ENCODE measurements at regions not wholly inside any gene's neighbourhood (a gene's known extent, or its start where the extent isn't known, plus 50 kb on each side); places are given as distances from the start of the nearest gene placed in this dataset.

- H3K27me3 ChIP-seq, result no peaks in the 10 kb centered on the region
- H3K4me3 ChIP-seq, result no peak overlapping the region
- no peaks in the 10 kb centered on the region for H4K20me1 ChIP-seq
- H3K27ac ChIP-seq, result no peak overlapping the region
- H3K4me2 ChIP-seq, result no peak overlapping the region
- H3K4me1 ChIP-seq, result no peaks in the 10 kb centered on the region
- H3K9me3 ChIP-seq (replicated peaks in 1 of 11), result no peaks in the 10 kb centered on the region
- no peak for TF ChIP-seq Cebpa-rat (IDR thresholded peaks at IDR 0.05)
- H3K36me3 ChIP-seq, result no peaks in the 10 kb centered on the region
- no peak overlapping the region for H3K9ac ChIP-seq
Measured at GRCh38 chr2:83528767-83529166, 930.3 kb downstream of the SUCLG1 start.

- Histone ChIP-seq H3K4me1 (no peaks in the 10 kb centered on the region), H4K20me1 (no peaks in the 10 kb centered on the region), H3K4me2 (no peak overlapping the region), H3K36me3 (no peaks in the 10 kb centered on the region), H3K27ac (no peak overlapping the region), H3K9me3 (replicated peaks in 1 of 11) (peaks cover 3 to 10% (median 8%) of the 10 kb centered on the region in 11 experiments), H3K9ac (no peak overlapping the region), H3K27me3 (no peaks in the 10 kb centered on the region), H3K4me3 (no peak overlapping the region)
- TF ChIP-seq Cebpa-rat (IDR thresholded peaks at IDR 0.05), result no peak
Measured at GRCh38 chr2:83522891-83523493, 936.1 kb downstream of the SUCLG1 start.

GRCh38 chr2:83517727-83518368 is 941.2 kb downstream of the SUCLG1 start:
- Histone ChIP-seq H3K9ac (no peak overlapping the region), H3K9me3 (replicated peaks in 1 of 11) (peaks cover 13 to 22% (median 19%) of the 10 kb centered on the region in 11 experiments), H3K4me2 (no peak overlapping the region), H3K36me3 (no peaks in the 10 kb centered on the region), H3K4me1 (no peaks in the 10 kb centered on the region), H4K20me1 (no peaks in the 10 kb centered on the region), H3K27me3 (no peaks in the 10 kb centered on the region), H3K4me3 (no peak overlapping the region), H3K27ac (no peak overlapping the region)
- TF ChIP-seq Cebpa-rat (IDR thresholded peaks at IDR 0.05), result no peak

- TF ChIP-seq Cebpa-rat (IDR thresholded peaks at IDR 0.05), result no peak
- Histone ChIP-seq H3K4me1 (no peaks in the 10 kb centered on the region), H3K27me3 (no peaks in the 10 kb centered on the region), H3K9me3 (replicated peaks in 1 of 11) (peaks cover 13 to 22% (median 19%) of the 10 kb centered on the region in 11 experiments), H3K36me3 (no peaks in the 10 kb centered on the region), H3K27ac (no peak overlapping the region), H4K20me1 (no peaks in the 10 kb centered on the region), H3K4me3 (no peak overlapping the region), H3K4me2 (no peak overlapping the region), H3K9ac (no peak overlapping the region)
Measured at GRCh38 chr2:83516503-83516902, 942.6 kb downstream of the SUCLG1 start.

GRCh38 chr2:83487451-83487850 is 971.6 kb downstream of the SUCLG1 start:
- Histone ChIP-seq H3K4me3 (no peak overlapping the region), H3K4me1 (peaks cover 0 to 11% (median 2%) of the 10 kb centered on the region in 10 experiments; a peak in 8 of 20 replicates), H4K20me1 (no peaks in the 10 kb centered on the region), H3K27ac (no peak overlapping the region), H3K4me2 (no peak overlapping the region), H3K9ac (no peak overlapping the region), H3K36me3 (no peaks in the 10 kb centered on the region), H3K27me3 (no peaks in the 10 kb centered on the region), H3K9me3 (replicated peaks in 1 of 11) (no peaks in the 10 kb centered on the region)
- TF ChIP-seq Cebpa-rat (IDR thresholded peaks at IDR 0.05), result no peak

- Histone ChIP-seq H3K9ac (no peak overlapping the region), H3K36me3 (no peaks in the 10 kb centered on the region), H3K9me3 (replicated peaks in 1 of 11) (no peaks in the 10 kb centered on the region), H3K4me1 (peaks cover 0 to 11% (median 4%) of the 10 kb centered on the region in 10 experiments; a peak in 9 of 20 replicates), H3K4me3 (no peak overlapping the region), H3K27me3 (no peaks in the 10 kb centered on the region), H3K4me2 (no peak overlapping the region), H3K27ac (no peak overlapping the region), H4K20me1 (no peaks in the 10 kb centered on the region)
- no peak for TF ChIP-seq Cebpa-rat (IDR thresholded peaks at IDR 0.05)
Measured at GRCh38 chr2:83481436-83481835, 977.6 kb downstream of the SUCLG1 start.

- Histone ChIP-seq H3K9ac (no peak overlapping the region), H3K36me3 (no peaks in the 10 kb centered on the region), H3K27me3 (no peaks in the 10 kb centered on the region), H4K20me1 (no peaks in the 10 kb centered on the region), H3K4me2 (no peak overlapping the region), H3K9me3 (replicated peaks in 1 of 11) (no peaks in the 10 kb centered on the region), H3K4me1 (peaks cover 0 to 5% (median 0%) of the 10 kb centered on the region in 10 experiments; a peak in 1 of 20 replicates), H3K4me3 (no peak overlapping the region), H3K27ac (no peak overlapping the region)
- no peak for TF ChIP-seq Cebpa-rat (IDR thresholded peaks at IDR 0.05)
Measured at GRCh38 chr2:83478037-83478436, 981.0 kb downstream of the SUCLG1 start.

- Histone ChIP-seq H3K4me1 (no peaks in the 10 kb centered on the region), H3K36me3 (no peaks in the 10 kb centered on the region), H3K9ac (no peak overlapping the region), H3K9me3 (replicated peaks in 1 of 11) (no peaks in the 10 kb centered on the region), H3K4me3 (no peak overlapping the region), H3K27ac (no peak overlapping the region), H4K20me1 (no peaks in the 10 kb centered on the region), H3K27me3 (no peaks in the 10 kb centered on the region), H3K4me2 (no peak overlapping the region)
- TF ChIP-seq Cebpa-rat (IDR thresholded peaks at IDR 0.05), result no peak
Measured at GRCh38 chr2:83475371-83475770, 983.7 kb downstream of the SUCLG1 start.

- Histone ChIP-seq H3K9me3 (replicated peaks in 1 of 11) (no peaks in the 10 kb centered on the region), H3K4me1 (no peaks in the 10 kb centered on the region), H3K4me3 (no peak overlapping the region), H4K20me1 (no peaks in the 10 kb centered on the region), H3K27me3 (no peaks in the 10 kb centered on the region), H3K27ac (no peak overlapping the region), H3K36me3 (no peaks in the 10 kb centered on the region), H3K4me2 (no peak overlapping the region), H3K9ac (no peak overlapping the region)
- TF ChIP-seq Cebpa-rat (IDR thresholded peaks at IDR 0.05), result no peak
Measured at GRCh38 chr2:83471655-83472054, 987.4 kb downstream of the SUCLG1 start.

- TF ChIP-seq Cebpa-rat (IDR thresholded peaks at IDR 0.05), result no peak
- H4K20me1 ChIP-seq, result no peaks in the 10 kb centered on the region
- H3K36me3 ChIP-seq, result no peaks in the 10 kb centered on the region
- H3K27ac ChIP-seq, result no peak overlapping the region
- H3K9ac ChIP-seq, result no peak overlapping the region
- H3K4me3 ChIP-seq, result no peak overlapping the region
- no peaks in the 10 kb centered on the region for H3K4me1 ChIP-seq
- no peaks in the 10 kb centered on the region for H3K9me3 ChIP-seq (replicated peaks in 1 of 11)
- H3K27me3 ChIP-seq, result no peaks in the 10 kb centered on the region
- H3K4me2 ChIP-seq, result no peak overlapping the region
Measured at GRCh38 chr2:83470928-83471327, 988.2 kb downstream of the SUCLG1 start.
